HL-60 (cell line): ENCODE measurements at regions not wholly inside any gene's neighbourhood (a gene's known extent, or its start where the extent isn't known, plus 50 kb on each side); places are given as distances from the start of the nearest gene placed in this dataset.

ENCODE experiments used
- CTCF ChIP-seq: IDR thresholded peaks from one replicate; pipeline ENCODE4 v1.5.1; 2011; ENCODE audit warnings: low read length, control low read depth, inconsistent platforms; ENCODE audit not compliant: insufficient read depth
- POLR2AphosphoS5 ChIP-seq: IDR thresholded peaks from 2 replicates; pipeline ENCODE4 v1.6.1; 2012; ENCODE audit warnings: low read depth
- REST ChIP-seq: IDR thresholded peaks from 2 replicates; pipeline ENCODE4 v1.6.1; 2012; ENCODE audit warnings: low read depth; ENCODE audit not compliant: insufficient replicate concordance

GRCh38 chrX:13518126-13518525 is 51.3 kb upstream of the EGFL6 start:
- no peak for TF ChIP-seq CTCF
- TF ChIP-seq REST, result no peak
- TF ChIP-seq POLR2AphosphoS5, result no peak
